SU-DHL-6 (cell line): ENCODE measurements at regions not wholly inside any gene's neighbourhood (a gene's known extent, or its start where the extent isn't known, plus 50 kb on each side); places are given as distances from the start of the nearest gene placed in this dataset.

Experiments
- H2AFZ ChIP-seq: fragments of 200-600 bp; sonication (generic); 2 replicates; pipeline ENCODE4 v1.6.1; 2014; ENCODE audit warnings: low read depth, mild to moderate bottlenecking, moderate library complexity, mixed read lengths, antibody characterized with exemption, low read length; ENCODE audit not compliant: severe bottlenecking
- H3F3A ChIP-seq: fragments of 200-600 bp; shearing (Covaris generic); 2 replicates; pipeline ENCODE4 v1.6.0; 2016; ENCODE audit warnings: antibody characterized with exemption, mild to moderate bottlenecking; ENCODE audit not compliant: insufficient read depth
- H3K27ac ChIP-seq: fragments of 200-600 bp; sonication (generic); 2 replicates; pipeline ENCODE4 v1.5.1; 2016; ENCODE audit warnings: low read depth, mild to moderate bottlenecking, low read length, moderate library complexity, mixed read lengths
- H3K27me3 ChIP-seq: fragments of 200-600 bp; sonication (generic), shearing (Covaris generic); 2 replicates; pipeline ENCODE4 v1.6.0; 2014; ENCODE audit warnings: mild to moderate bottlenecking, low read length
- H3K36me3 ChIP-seq: fragments of 200-600 bp; sonication (generic); 2 replicates; pipeline ENCODE4 v1.6.1; 2014; ENCODE audit warnings: mild to moderate bottlenecking, low read length, mixed read lengths
- H3K4me2 ChIP-seq: fragments of 300-600, 200-600 bp; shearing (Covaris generic), sonication (generic); 2 replicates; pipeline ENCODE4 v1.6.0; 2014; ENCODE audit warnings: low read length, low read depth, mild to moderate bottlenecking; ENCODE audit not compliant: poor library complexity, severe bottlenecking
- H3K4me3 ChIP-seq: fragments of 200-600 bp; sonication (generic); 2 replicates; pipeline ENCODE4 v1.5.1; 2014; ENCODE audit warnings: antibody characterized with exemption, low read length, mild to moderate bottlenecking, mixed read lengths; ENCODE audit not compliant: insufficient read depth, poor library complexity, severe bottlenecking
- H3K79me2 ChIP-seq: fragments of 200-600 bp; sonication (generic); 2 replicates; pipeline ENCODE4 v1.6.1; 2014; ENCODE audit warnings: mild to moderate bottlenecking, low read length, moderate library complexity; ENCODE audit not compliant: insufficient read depth
- H3K9ac ChIP-seq: fragments of 200-600 bp; sonication (generic); 2 replicates; pipeline ENCODE4 v1.7.0; 2014; ENCODE audit warnings: mild to moderate bottlenecking, low read length
- H3K9me2 ChIP-seq: fragments of 200-600 bp; sonication (generic); replicated peaks from 2 replicates; pipeline ENCODE4 v1.6.1; 2014; ENCODE audit warnings: low read length; ENCODE audit not compliant: insufficient read depth
- H3K9me3 ChIP-seq: fragments of 200-600 bp; sonication (generic); 2 replicates; pipeline ENCODE4 v1.6.1; 2014; ENCODE audit warnings: low read length, mixed read lengths; ENCODE audit not compliant: insufficient read depth
- H4K20me1 ChIP-seq: fragments of 200-600 bp; sonication (generic); 2 replicates; pipeline ENCODE4 v1.6.1; 2014; ENCODE audit warnings: low read depth, mild to moderate bottlenecking, antibody characterized with exemption, low read length, moderate library complexity, mixed read lengths
- EZH2phosphoT487 ChIP-seq: fragments of 200-600 bp; sonication (generic), shearing (Covaris generic); conservative IDR thresholded peaks from 2 replicates; pipeline ENCODE4 v1.6.1; 2018; ENCODE audit warnings: mild to moderate bottlenecking, antibody characterized with exemption, low read length, moderate library complexity, mixed read lengths
- TF ChIP-seq, protein P1 (sequence below): fragments of 200-600 bp; sonication (generic); IDR thresholded peaks from one replicate; pipeline ENCODE4 v1.5.1; 2017; ENCODE audit warnings: antibody characterized with exemption, mild to moderate bottlenecking, low read length, moderate library complexity; ENCODE audit not compliant: insufficient read depth, poor library complexity, severe bottlenecking

DNA sequence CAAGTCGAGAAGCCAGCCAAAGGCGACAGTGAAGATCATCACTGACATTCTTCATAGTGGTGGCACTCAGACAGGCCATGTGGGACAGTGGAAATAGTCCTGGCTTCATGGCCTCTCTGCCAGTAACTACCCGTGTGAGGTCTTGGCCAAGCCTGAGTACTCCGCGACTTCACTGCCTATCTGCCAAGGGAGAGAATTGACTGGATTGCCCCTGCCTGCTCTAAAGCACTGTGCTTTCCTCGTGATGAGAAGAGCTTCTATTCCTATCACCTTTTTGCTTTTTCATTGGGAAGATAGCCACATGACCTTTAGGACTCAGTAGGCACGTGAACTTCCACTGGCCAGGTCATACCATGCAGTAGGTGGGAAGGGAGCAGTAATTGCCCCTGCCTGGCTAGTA, 239.3 kb downstream of the HAUS1 start:
- Histone ChIP-seq H3K79me2 (no peaks in the 10 kb centered on the region), H4K20me1 (no peaks in the 10 kb centered on the region), H3K36me3 (no peaks in the 10 kb centered on the region), H3K4me2 (no peak overlapping the region), H3K27me3 (no peaks in the 10 kb centered on the region), H3K9ac (no peak overlapping the region), H2AFZ (no peak overlapping the region), H3K27ac (no peak overlapping the region), H3F3A (no peaks in the 10 kb centered on the region), H3K4me3 (no peak overlapping the region), H3K9me3 (no peaks in the 10 kb centered on the region), H3K9me2 (no peaks in the 10 kb centered on the region)
- TF ChIP-seq, protein P1, sequence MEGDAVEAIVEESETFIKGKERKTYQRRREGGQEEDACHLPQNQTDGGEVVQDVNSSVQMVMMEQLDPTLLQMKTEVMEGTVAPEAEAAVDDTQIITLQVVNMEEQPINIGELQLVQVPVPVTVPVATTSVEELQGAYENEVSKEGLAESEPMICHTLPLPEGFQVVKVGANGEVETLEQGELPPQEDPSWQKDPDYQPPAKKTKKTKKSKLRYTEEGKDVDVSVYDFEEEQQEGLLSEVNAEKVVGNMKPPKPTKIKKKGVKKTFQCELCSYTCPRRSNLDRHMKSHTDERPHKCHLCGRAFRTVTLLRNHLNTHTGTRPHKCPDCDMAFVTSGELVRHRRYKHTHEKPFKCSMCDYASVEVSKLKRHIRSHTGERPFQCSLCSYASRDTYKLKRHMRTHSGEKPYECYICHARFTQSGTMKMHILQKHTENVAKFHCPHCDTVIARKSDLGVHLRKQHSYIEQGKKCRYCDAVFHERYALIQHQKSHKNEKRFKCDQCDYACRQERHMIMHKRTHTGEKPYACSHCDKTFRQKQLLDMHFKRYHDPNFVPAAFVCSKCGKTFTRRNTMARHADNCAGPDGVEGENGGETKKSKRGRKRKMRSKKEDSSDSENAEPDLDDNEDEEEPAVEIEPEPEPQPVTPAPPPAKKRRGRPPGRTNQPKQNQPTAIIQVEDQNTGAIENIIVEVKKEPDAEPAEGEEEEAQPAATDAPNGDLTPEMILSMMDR, result no peak
- TF ChIP-seq EZH2phosphoT487, result no peak

DNA sequence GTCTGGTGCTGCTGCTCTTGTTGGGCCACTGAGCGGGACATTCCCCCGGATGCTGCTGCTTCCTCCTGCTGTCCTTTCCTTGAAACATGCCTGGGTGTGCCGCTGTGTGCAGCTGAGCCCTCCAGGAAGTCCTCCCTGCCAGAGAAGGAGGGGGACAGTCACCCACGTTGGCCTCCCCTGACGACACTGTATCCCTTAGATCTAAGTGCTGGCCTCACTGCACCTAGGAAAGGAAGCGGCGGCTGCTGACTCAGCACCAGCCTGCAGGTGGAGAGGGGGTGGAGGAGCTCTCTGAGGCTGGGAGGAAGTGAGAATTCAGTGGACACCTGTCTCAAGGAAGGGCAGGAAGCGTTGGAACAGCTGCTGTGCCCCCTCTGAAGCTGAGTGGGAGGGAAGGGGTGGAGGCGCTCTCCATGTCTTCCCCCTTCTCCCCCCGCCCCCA, 239.8 kb downstream of the HAUS1 start:
- H2AFZ ChIP-seq, result no peak overlapping the region
- no peak overlapping the region for H3K9ac ChIP-seq
- H3K9me3 ChIP-seq, result no peaks in the 10 kb centered on the region
- no peaks in the 10 kb centered on the region for H3F3A ChIP-seq
- no peaks in the 10 kb centered on the region for H4K20me1 ChIP-seq
- H3K4me2 ChIP-seq, result no peak overlapping the region
- no peaks in the 10 kb centered on the region for H3K9me2 ChIP-seq
- TF ChIP-seq EZH2phosphoT487, result no peak
- TF ChIP-seq, protein P1, result no peak
- no peaks in the 10 kb centered on the region for H3K27me3 ChIP-seq
- H3K27ac ChIP-seq, result no peak overlapping the region
- no peaks in the 10 kb centered on the region for H3K79me2 ChIP-seq
- no peak overlapping the region for H3K4me3 ChIP-seq
- H3K36me3 ChIP-seq, result no peaks in the 10 kb centered on the region

DNA sequence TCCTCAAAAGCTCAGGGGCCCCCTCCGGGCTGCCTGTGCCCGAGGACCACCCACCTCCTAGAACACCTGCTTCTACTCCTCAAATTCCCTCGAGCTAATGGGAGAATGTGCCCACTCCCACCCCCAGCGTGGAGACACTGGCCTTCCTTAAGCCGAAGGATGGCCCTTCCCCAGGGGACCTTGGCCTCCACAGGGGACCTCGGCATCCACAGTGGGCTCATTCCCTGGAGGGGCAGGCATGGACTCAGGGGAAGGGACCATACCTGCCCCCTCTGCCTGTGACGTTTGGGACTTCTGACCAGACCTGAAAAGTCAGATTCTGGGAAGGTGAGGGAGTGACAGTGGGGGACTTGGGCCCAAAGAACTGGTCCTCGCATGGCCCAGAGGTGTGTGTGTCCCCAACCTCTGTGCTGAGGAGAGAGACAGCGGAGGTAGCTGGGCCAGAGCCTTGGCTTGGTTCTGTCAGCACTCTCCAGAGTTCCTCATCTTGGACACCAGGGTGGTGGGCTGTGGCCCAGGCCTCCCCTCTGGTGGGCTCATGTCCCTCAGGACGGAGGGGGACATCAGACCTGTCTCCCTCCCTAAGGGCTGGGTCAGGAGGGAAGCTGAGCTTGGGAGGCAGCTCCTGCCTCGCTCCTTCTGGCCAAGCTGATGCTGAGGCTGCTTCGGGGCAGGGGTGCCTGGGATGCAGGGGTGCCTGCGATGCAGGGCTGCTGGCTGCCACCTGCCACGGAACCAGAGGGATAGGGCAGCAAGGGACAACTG, 240.4 kb downstream of the HAUS1 start:
- Histone ChIP-seq H3K9me3 (no peaks in the 10 kb centered on the region), H3K36me3 (no peaks in the 10 kb centered on the region), H3K27ac (no peak overlapping the region), H3K9me2 (no peaks in the 10 kb centered on the region), H3K79me2 (no peaks in the 10 kb centered on the region), H3K27me3 (no peaks in the 10 kb centered on the region), H3F3A (no peaks in the 10 kb centered on the region), H3K9ac (no peak overlapping the region), H3K4me3 (no peak overlapping the region), H2AFZ (no peak overlapping the region), H4K20me1 (no peaks in the 10 kb centered on the region), H3K4me2 (no peak overlapping the region)
- TF ChIP-seq EZH2phosphoT487, result no peak
- TF ChIP-seq, protein P1, result no peak

DNA sequence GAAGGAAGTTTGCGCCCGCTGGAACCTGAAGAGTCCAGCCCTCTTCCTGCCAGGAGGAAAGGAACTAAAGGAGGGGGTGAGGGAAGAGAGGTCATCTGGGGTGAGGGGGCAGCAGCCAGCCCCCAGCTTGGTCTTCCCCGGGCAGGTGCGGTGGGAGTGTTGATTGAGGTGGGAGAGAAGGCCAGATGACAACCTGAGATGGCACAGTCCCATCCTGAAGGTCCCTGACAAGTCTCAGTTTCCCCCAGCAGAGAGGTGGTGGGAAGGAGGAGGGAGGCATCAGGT, 240.9 kb downstream of the HAUS1 start:
- no peaks in the 10 kb centered on the region for H4K20me1 ChIP-seq
- H3K36me3 ChIP-seq, result no peaks in the 10 kb centered on the region
- TF ChIP-seq, protein P1, result no peak
- no peak for TF ChIP-seq EZH2phosphoT487
- no peaks in the 10 kb centered on the region for H3K27me3 ChIP-seq
- no peaks in the 10 kb centered on the region for H3K9me2 ChIP-seq
- H3K9ac ChIP-seq, result no peak overlapping the region
- H3F3A ChIP-seq, result no peaks in the 10 kb centered on the region
- H3K4me3 ChIP-seq, result no peak overlapping the region
- no peak overlapping the region for H3K4me2 ChIP-seq
- no peak overlapping the region for H2AFZ ChIP-seq
- H3K27ac ChIP-seq, result no peak overlapping the region
- no peaks in the 10 kb centered on the region for H3K79me2 ChIP-seq
- no peaks in the 10 kb centered on the region for H3K9me3 ChIP-seq
